Endodermal cell (in vitro differentiated cells): ENCODE measurements at regions not wholly inside any gene's neighbourhood (a gene's known extent, or its start where the extent isn't known, plus 50 kb on each side); places are given as distances from the start of the nearest gene placed in this dataset.

Source experiments
- DNase-seq: peaks from one replicate; pipeline ENCODE4 v3.0.0-alpha.2; 2017
- H3K27ac ChIP-seq: 2 replicates; pipeline ENCODE4 v1.5.1; 2013; ENCODE audit warnings: mild to moderate bottlenecking, low read depth, low read length, moderate library complexity
- H3K27me3 ChIP-seq: 2 replicates; pipeline ENCODE4 v1.6.1; 2013; ENCODE audit warnings: mild to moderate bottlenecking, low read length, moderate library complexity; ENCODE audit not compliant: insufficient read depth, control insufficient read depth, poor library complexity, severe bottlenecking
- H3K36me3 ChIP-seq: 2 replicates; pipeline ENCODE4 v1.7.0; 2013; ENCODE audit warnings: mild to moderate bottlenecking, low read length, moderate library complexity; ENCODE audit not compliant: control insufficient read depth, insufficient read depth
- H3K4me1 ChIP-seq: one replicate; pipeline ENCODE4 v1.7.0; 2013; ENCODE audit warnings: low read length; ENCODE audit not compliant: control insufficient read depth, insufficient read depth
- H3K4me3 ChIP-seq: 2 replicates; pipeline ENCODE4 v1.5.1; 2013; ENCODE audit warnings: mild to moderate bottlenecking, low read length, moderate library complexity
- H3K9ac ChIP-seq: 2 replicates; pipeline ENCODE4 v1.6.1; 2013; ENCODE audit warnings: mild to moderate bottlenecking, low read length, moderate library complexity; ENCODE audit not compliant: poor library complexity, severe bottlenecking; ENCODE audit errors: extremely low read depth
- H3K9me3 ChIP-seq: 2 replicates; pipeline ENCODE4 v1.6.1; 2013; ENCODE audit warnings: mild to moderate bottlenecking, low read length, moderate library complexity; ENCODE audit not compliant: control insufficient read depth
- H3K27ac Mint-ChIP-seq: 2 replicates; pipeline ENCODE4 v1.8.0; 2020; ENCODE audit warnings: mixed read lengths
- H3K27me3 Mint-ChIP-seq: 2 replicates; pipeline ENCODE4 v1.8.0; 2021; ENCODE audit warnings: mild to moderate bottlenecking, mixed read lengths; ENCODE audit not compliant: insufficient read depth
- H3K36me3 Mint-ChIP-seq: 2 replicates; pipeline ENCODE4 v1.8.0; 2020; ENCODE audit warnings: low read depth, mixed read lengths
- H3K4me1 Mint-ChIP-seq: 2 replicates; pipeline ENCODE4 v1.8.0; 2020; ENCODE audit warnings: mixed read lengths
- H3K4me3 Mint-ChIP-seq: 2 replicates; pipeline ENCODE4 v1.8.0; 2020; ENCODE audit warnings: mild to moderate bottlenecking, moderate library complexity, mixed read lengths
- H3K9me3 Mint-ChIP-seq: 2 replicates; pipeline ENCODE4 v1.8.0; 2020; ENCODE audit warnings: mild to moderate bottlenecking, mixed read lengths
- WGBS, 2 experiments: methylation state at CpG; one replicate each; pipeline versions ENCODE4 v1.1.5 to v1.1.7; 2013; ENCODE audit warnings: missing lambda C conversion rate in 2 of 2, mixed read lengths in 1 of 2; ENCODE audit not compliant: insufficient coverage in 1 of 2, insufficient read length in 1 of 2; 5-methylcytosine and 5-hydroxymethylcytosine counted together
- TF ChIP-seq, protein P1 (sequence below): fragments of 200-600 bp; sonication (generic); conservative IDR thresholded peaks from 2 replicates; pipeline ENCODE4 v1.5.0; 2021; ENCODE audit warnings: antibody characterized with exemption, mild to moderate bottlenecking

DNA sequence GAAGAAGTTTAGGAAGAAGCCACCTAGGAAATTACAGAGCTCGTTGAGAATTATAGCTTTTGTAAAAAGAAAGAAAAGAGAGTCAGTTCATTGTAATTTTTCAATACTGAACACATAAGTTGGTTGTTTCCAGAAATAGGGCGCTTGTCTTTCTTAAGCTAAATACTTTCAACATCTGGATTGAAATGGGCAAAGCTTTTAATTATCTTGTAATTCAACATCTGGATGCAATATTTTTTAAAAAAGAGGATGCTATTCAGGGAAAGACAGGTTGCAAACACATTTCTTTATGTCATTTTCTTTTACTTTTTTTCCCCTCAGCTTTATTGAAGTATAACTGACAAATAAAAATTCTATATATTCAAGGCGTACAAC, 100.7 kb upstream of the TRPC7 start:
- peak overlapping the region; percentile 93 for H3K4me3 ChIP-seq
- H3K36me3 ChIP-seq: no peaks in the 10 kb centered on the region
- TF ChIP-seq, protein P1, sequence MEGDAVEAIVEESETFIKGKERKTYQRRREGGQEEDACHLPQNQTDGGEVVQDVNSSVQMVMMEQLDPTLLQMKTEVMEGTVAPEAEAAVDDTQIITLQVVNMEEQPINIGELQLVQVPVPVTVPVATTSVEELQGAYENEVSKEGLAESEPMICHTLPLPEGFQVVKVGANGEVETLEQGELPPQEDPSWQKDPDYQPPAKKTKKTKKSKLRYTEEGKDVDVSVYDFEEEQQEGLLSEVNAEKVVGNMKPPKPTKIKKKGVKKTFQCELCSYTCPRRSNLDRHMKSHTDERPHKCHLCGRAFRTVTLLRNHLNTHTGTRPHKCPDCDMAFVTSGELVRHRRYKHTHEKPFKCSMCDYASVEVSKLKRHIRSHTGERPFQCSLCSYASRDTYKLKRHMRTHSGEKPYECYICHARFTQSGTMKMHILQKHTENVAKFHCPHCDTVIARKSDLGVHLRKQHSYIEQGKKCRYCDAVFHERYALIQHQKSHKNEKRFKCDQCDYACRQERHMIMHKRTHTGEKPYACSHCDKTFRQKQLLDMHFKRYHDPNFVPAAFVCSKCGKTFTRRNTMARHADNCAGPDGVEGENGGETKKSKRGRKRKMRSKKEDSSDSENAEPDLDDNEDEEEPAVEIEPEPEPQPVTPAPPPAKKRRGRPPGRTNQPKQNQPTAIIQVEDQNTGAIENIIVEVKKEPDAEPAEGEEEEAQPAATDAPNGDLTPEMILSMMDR: no peak
- Mint-ChIP-seq H3K36me3 (no peaks in the 10 kb centered on the region), H3K4me3 (no peak overlapping the region), H3K27me3 (no peaks in the 10 kb centered on the region), H3K9me3 (no peaks in the 10 kb centered on the region), H3K4me1 (no peaks in the 10 kb centered on the region), H3K27ac (no peak overlapping the region)
- 86% methylated on average over 2 of the region's 3 CpGs; no CpG with 5 or more reads in 1 of the 2 experiments for WGBS, 2 experiments
- no peak overlapping the region for H3K9ac ChIP-seq
- DNase-seq: no peak
- H3K9me3 ChIP-seq: peaks cover 12% of the 10 kb centered on the region
- H3K4me1 ChIP-seq: peaks cover under 1% of the 10 kb centered on the region
- H3K27me3 ChIP-seq: no peaks in the 10 kb centered on the region
- H3K27ac ChIP-seq: no peak overlapping the region

- H3K27ac ChIP-seq: no peak overlapping the region
- H3K4me1 Mint-ChIP-seq: peaks cover 14% of the 10 kb centered on the region
- no peak overlapping the region for H3K4me3 Mint-ChIP-seq
- H3K4me3 ChIP-seq: no peak overlapping the region
- WGBS, 2 experiments: 100% methylated on average over 1 of the region's 1 CpG; no CpG with 5 or more reads in 1 of the 2 experiments
- H3K27ac Mint-ChIP-seq: no peak overlapping the region
- no peaks in the 10 kb centered on the region for H3K36me3 Mint-ChIP-seq
- no peaks in the 10 kb centered on the region for H3K36me3 ChIP-seq
- H3K9ac ChIP-seq: no peak overlapping the region
- no peaks in the 10 kb centered on the region for H3K4me1 ChIP-seq
- TF ChIP-seq, protein P1: no peak
- no peaks in the 10 kb centered on the region for H3K9me3 ChIP-seq
- H3K27me3 ChIP-seq: no peaks in the 10 kb centered on the region
- no peaks in the 10 kb centered on the region for H3K9me3 Mint-ChIP-seq
- no peaks in the 10 kb centered on the region for H3K27me3 Mint-ChIP-seq
- no peak for DNase-seq
These were observed 93.1 kb upstream of the TRPC7 start for GRCh38 chr5:136458481-136458880.

- Histone ChIP-seq H3K4me1 (no peaks in the 10 kb centered on the region), H3K27me3 (no peaks in the 10 kb centered on the region), H3K9ac (no peak overlapping the region), H3K9me3 (no peaks in the 10 kb centered on the region), H3K27ac (no peak overlapping the region), H3K36me3 (no peaks in the 10 kb centered on the region), H3K4me3 (no peak overlapping the region)
- Mint-ChIP-seq H3K4me3 (no peak overlapping the region), H3K9me3 (no peaks in the 10 kb centered on the region), H3K27ac (no peak overlapping the region), H3K4me1 (peaks cover 15% of the 10 kb centered on the region), H3K27me3 (no peaks in the 10 kb centered on the region), H3K36me3 (no peaks in the 10 kb centered on the region)
- DNase-seq: no peak
- WGBS, 2 experiments: 93% methylated on average over 2 of the region's 2 CpGs; no CpG with 5 or more reads in 1 of the 2 experiments
- TF ChIP-seq, protein P1: no peak
These were observed 92.2 kb upstream of the TRPC7 start for GRCh38 chr5:136457390-136458013.
